GM18499 (cell line): ENCODE measurements at regions not wholly inside any gene's neighbourhood (a gene's known extent, or its start where the extent isn't known, plus 50 kb on each side); places are given as distances from the start of the nearest gene placed in this dataset.
"Not testable (repeated sequence)": the region's sequence is repeated elsewhere in the genome, so short reads cannot be mapped to it uniquely, and the experiment has no call there.

Experiments used
- ATAC-seq: cut with Tn5 transposase; IDR thresholded peaks from one replicate; pipeline ENCODE4 v1.9.1; 2021; ENCODE audit warnings: moderate number of reproducible peaks; ENCODE audit not compliant: insufficient read depth, unreplicated experiment

GRCh38 chr7:153564391-153564790 is 487.8 kb upstream of the DPP6 start:
- ATAC-seq, result no peak

DNA sequence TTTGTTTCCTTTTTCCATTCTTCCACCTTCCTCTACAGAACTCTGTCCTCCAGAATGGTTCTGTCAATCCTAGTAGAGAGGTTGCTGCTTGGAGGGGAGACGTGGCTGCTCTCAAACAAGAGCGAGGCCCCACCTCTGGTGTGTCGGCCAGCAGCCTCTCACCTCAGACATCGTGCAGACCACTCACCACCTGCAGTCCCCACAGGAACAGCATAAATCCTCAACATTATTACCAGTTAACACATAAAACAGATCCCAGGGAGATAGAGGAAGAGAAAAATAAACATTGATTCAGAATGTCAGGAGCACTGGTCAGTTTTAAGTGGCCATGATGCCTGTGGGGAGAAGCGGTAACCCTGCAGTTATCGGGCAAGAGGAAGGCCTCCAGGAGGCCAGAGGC is 485.9 kb upstream of the DPP6 start:
- no peak for ATAC-seq

DNA sequence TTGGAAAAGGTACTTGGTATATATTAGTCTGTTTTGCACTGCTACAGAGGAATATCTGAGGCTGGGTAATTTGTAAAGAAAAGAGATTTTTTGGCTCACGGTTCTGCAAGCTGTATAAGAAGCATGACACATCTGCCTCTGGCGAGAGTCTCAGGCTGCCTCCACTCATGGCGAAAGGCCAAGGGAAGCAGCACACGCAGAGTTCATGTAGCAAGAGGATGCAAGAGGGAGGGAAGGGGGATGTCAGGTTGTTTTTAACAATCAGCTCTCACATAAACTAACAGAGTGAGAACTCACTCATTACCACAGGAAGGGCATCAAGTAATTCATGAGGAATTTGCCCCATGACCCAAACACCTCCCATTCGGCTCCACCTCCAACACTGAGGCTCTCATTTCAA is 484.8 kb upstream of the DPP6 start:
- ATAC-seq, result no peak

DNA sequence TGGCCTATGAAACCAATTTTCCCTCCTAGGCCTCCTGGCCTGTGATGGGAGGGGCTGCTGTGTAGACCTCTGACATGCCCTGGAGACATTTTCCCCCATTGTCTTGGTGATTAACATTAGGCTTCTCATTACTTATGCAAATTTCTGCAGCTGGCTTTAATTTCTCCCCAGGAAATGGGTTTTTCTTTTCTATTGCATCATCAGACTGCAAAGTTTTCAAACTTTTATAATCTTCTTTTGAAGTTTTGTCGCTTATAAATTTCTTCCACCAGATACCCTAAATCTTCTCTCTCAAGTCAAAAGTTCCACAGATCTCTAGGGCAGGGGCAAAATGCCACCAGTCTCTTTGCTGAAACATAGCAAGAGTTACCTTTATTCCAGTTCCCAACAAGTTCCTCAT is 482.7 kb upstream of the DPP6 start:
- ATAC-seq, result not testable (repeated sequence)

GRCh38 chr7:153576096-153576495 is 476.1 kb upstream of the DPP6 start:
- no peak for ATAC-seq

DNA sequence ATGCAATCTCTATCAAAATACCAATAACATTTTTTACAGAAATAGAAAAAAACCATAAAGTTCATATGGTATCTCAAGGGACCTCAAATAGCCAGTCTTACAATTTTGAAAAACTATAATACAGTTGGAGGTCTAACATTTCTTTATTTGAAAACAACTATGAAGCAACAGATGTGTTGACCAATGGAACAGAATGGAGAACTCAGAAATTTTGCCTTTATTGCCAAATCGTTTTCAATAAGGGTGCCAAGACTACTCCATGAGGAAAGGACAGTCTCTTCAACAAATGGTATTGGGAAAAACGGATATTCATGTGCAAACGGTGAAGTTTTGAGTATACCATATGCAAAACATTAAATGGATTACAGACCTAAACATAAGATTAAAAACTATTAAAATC is 470.8 kb upstream of the DPP6 start:
- ATAC-seq, result no peak

- no peak for ATAC-seq
Observed at GRCh38 chr7:153584132-153584531, 468.1 kb upstream of the DPP6 start.

DNA sequence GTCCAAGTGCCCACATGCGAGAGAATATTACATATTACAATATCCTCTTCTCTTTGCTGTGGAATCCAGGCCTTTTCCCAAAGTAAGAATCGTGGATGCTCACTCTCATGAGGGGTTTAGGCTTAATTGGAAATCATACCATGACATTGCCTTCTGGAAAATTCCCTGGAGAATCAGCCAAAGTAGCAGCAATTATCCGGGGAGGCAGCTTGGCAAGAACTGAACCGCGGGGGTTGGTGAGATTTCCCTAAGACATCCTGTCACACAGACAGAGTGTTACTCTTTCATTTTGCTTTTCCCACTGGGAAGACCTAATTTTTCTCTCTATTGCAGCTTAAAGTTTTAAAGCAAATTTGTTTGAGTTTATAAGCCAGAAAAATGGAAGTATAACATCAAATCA is 463.6 kb upstream of the DPP6 start:
- no peak for ATAC-seq

GRCh38 chr7:153590136-153590535 is 462.1 kb upstream of the DPP6 start:
- ATAC-seq, result no peak

DNA sequence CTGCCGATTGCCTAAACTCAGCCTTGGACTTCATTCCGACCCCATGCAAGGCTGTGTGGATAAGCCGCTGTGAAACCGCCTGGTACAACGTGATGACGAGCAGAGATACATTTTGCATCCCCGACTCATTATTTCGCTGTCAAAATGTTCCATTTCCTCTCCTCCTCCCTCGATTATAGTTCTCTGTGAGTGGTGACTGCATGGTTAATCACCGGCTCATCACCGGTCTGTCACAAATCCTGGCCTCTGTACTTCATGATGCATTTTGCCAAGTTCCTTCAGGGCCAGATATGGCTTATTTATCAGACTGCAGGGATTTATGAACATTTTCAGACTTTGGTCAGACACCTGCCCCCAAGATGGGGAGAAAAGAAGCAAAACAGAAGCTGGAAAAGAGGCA is 461.6 kb upstream of the DPP6 start:
- no peak for ATAC-seq

GRCh38 chr7:153607354-153607753 is 444.8 kb upstream of the DPP6 start:
- no peak for ATAC-seq

GRCh38 chr7:153616711-153617325 is 435.4 kb upstream of the DPP6 start:
- ATAC-seq, result no peak

GRCh38 chr7:153627323-153627722 is 424.9 kb upstream of the DPP6 start:
- ATAC-seq, result no peak

GRCh38 chr7:153628406-153628805 is 423.8 kb upstream of the DPP6 start:
- ATAC-seq, result no peak

DNA sequence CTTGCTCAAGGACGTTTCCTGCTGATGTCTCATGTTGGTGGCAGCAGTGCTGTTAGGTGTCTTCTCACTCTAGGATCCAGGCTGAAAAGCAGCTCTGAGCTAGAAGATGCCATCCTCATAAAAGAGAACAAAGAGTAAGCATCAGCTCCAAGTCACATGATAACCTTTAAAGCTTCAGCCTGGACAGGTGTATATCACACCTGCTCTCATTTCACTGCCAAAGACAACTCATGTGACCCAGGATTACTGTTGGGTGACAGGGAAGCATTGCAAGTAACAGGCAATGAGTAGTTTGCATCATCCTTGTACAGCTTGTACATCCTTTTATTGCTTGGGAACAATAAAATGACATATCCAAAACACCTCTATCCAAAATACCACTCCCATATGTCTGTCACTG is 423.4 kb upstream of the DPP6 start:
- no peak for ATAC-seq

GRCh38 chr7:153638821-153639435 is 413.3 kb upstream of the DPP6 start:
- no peak for ATAC-seq

DNA sequence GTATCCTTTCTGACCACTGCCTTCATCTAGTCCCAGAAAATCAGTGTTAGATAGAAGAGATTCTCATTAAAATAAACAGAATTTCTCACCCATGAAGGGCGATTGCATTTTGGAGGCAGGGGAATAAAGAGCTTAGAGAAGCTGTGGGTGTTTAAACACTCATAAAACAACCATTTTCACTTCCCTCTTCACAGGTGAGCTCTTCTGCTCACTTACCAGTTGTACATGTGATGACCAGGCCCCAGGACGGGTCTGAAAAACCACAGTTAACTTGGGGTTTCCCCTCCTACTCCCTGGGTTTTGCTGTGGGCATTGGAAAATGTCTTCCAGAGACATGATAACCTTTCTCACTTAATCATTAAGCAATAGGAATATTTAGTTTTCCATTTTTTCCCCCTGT is 411.6 kb upstream of the DPP6 start:
- ATAC-seq, result no peak

GRCh38 chr7:153641199-153641598 is 411.0 kb upstream of the DPP6 start:
- no peak for ATAC-seq

DNA sequence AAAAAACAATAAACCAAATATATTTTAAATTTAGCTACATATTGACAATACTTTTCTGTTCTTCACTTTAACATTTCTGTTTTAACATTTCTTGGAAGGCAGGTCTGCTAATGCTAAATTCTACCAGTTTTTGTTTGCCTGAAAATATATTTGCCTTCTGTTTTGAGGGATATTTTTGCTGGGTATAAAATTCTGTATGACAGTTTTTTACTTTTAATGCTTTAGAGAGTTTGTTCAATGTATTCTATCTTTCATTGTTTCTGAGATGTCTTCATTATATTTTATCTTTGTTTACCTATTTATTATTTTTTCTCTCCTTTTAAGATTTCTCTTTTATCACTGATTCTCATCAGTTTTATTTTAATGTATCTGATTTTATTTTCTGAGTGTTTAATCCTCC is 409.2 kb upstream of the DPP6 start:
- no peak for ATAC-seq

DNA sequence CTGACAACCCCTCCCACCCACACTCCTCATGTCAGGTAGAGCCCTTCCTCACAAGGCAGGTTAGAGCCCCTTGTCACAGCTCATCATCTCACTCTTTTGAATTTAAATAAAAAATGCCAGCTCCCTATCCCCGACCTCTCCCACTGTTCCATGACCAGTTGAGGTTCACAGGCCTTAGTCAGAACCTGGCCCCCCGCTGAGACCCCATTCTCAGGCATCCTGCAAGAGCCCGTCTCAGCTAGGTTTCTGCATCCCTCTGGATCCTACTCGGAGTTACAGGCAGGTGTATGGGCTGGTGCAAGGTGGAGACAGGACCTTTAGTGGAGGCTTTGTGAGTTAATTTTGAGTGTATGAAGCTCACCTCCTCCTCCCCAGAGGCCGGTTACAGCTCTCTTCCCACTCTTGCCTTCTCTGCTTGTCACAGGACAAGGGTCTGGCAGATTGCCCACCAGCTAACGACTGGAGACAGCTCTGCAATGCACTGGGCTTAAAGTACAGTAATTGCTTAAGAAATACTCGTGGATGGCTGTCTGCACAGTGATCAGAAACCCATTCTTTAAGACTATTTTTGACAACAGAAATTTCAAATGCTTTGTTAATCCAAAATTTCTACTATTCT is 394.9 kb upstream of the DPP6 start:
- ATAC-seq, result no peak

DNA sequence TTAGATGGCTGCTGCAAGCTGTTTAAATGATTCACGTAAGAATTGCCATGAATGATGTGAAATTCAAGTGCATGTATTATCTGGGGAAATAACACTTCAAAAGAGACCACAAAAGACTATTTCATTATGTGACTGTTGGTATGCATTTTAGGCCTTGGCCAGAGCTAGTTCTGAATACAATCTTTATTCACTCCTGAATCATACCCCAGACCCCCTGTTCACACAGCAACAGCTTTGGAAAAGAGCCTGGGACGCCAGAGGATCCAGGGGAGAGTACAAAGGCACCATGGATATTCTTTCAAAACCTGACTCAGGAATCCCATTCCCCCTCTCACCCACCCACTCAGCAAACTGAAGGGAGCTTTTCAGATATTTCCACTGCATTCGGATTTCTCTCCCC is 377.1 kb upstream of the DPP6 start:
- ATAC-seq, result no peak

DNA sequence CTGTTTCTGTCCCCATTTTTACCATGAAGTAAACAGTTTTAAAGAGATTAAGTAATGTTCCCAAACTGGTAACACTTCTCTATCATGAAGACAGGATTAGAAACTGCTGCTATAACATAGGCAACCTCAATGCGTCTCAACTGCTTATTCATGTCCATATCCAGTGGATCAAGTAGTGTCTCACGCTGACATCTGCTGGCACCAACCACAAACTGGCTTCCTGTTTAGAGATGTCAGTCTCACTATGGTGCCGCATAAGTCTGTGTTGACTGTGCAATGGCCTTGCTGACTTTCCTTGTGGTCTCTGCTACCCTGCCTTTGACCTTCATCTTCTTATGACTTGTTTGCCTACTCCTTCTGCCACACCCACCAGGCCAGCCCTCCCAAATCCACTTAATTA is 369.6 kb upstream of the DPP6 start:
- ATAC-seq, result no peak
